ENCODE measurements at regions not wholly inside any gene's neighbourhood (a gene's known extent, or its start where the extent isn't known, plus 50 kb on each side); places are given as distances from the start of the nearest gene placed in this dataset.

- H3K4me1 Mint-ChIP-seq (ENCODE audit: low read depth), result peaks cover 29% of the 10 kb centered on the region
- H3K4me3 Mint-ChIP-seq, result no peak overlapping the region
- H3K27ac Mint-ChIP-seq, result no peak overlapping the region
- no peak for TF ChIP-seq CTCF (IDR thresholded peaks at IDR 0.05)
- no peaks in the 10 kb centered on the region for H3K9me3 Mint-ChIP-seq
- no peak for DNase-seq
- H3K36me3 Mint-ChIP-seq (ENCODE audit: low read depth), result no peaks in the 10 kb centered on the region
- H3K27me3 Mint-ChIP-seq (ENCODE audit: insufficient read depth), result no peaks in the 10 kb centered on the region; the same call in 1 of the 2 replicates
Observed at GRCh38 chr2:176463546-176463945, 194.3 kb downstream of the MTX2 start.

DNA sequence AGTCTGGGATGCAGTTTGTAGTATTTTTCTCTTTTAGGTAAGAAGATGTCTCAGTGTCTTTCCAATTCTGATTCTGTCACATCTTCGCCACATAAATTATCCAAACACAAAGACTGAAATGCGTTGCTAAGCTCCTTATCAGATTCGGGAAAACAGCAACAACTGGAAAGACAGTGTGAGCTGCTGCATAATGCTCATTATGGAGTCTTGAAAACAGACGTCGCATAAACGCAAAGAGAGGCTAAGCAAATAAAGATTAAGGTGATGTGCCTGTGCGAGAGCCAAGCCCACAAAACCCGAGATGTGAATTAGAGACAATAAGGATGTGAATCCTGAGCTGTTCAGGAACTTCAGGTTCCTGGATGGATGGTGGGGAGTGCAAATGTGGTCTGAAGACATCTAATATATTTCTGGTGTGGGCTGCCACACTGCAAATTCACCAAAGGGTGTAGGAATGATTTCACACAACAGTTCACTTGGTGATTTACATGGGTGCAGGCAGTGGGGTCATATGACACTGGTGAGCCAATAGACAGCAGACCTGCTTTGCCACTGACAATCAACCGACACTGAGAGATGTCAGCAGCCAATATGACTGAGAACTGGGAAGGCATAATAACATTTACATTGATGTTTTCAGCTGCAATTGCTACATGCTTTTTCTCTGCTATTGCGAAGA lies 195.8 kb downstream of the MTX2 start:
- Mint-ChIP-seq H3K27ac (no peak overlapping the region), H3K4me1 (ENCODE audit: low read depth) (peaks cover 31% of the 10 kb centered on the region), H3K4me3 (no peak overlapping the region), H3K36me3 (ENCODE audit: low read depth) (no peaks in the 10 kb centered on the region), H3K27me3 (ENCODE audit: insufficient read depth) (no peaks in the 10 kb centered on the region; the same call in 1 of the 2 replicates), H3K9me3 (no peaks in the 10 kb centered on the region)
- DNase-seq, result no peak
- TF ChIP-seq CTCF (IDR thresholded peaks at IDR 0.05), result no peak

DNA sequence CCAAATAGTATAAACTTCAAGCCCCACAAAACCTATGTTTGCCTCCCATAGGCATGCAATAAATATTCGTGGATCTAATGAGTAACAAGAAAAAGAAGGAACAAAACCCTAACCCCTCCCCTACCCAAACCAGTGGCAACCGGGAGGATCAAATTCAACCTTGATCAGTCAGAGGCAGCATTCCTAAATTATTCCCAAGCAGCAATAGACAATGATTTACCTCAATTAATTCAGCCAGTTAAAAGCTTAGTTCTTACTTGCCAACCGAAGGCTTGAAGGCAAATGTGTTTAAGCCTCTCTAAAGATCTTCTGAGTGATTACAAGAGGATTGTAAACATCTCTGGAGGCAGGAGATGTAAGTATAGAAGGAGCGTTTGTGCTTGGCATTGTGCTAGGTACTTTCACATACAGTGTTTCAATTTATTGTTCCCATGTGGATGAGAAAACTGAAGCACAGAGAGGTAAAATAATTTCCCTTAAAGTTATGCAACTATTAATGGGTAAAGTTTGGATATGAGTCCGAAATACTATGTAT lies 197.7 kb downstream of the MTX2 start:
- Mint-ChIP-seq H3K27me3 (ENCODE audit: insufficient read depth) (no peaks in the 10 kb centered on the region; the same call in 1 of the 2 replicates), H3K4me3 (no peak overlapping the region), H3K9me3 (no peaks in the 10 kb centered on the region), H3K36me3 (ENCODE audit: low read depth) (no peaks in the 10 kb centered on the region), H3K27ac (no peak overlapping the region), H3K4me1 (ENCODE audit: low read depth) (peaks cover 13% of the 10 kb centered on the region)
- TF ChIP-seq CTCF (IDR thresholded peaks at IDR 0.05), result no peak
- no peak for DNase-seq

GRCh38 chr2:176467595-176467994 lies 198.4 kb downstream of the MTX2 start:
- peaks cover 11% of the 10 kb centered on the region; the same call in 1 of the 2 replicates for H3K4me1 Mint-ChIP-seq (ENCODE audit: low read depth)
- TF ChIP-seq CTCF (IDR thresholded peaks at IDR 0.05), result no peak
- H3K27ac Mint-ChIP-seq, result no peak overlapping the region
- no peaks in the 10 kb centered on the region for H3K36me3 Mint-ChIP-seq (ENCODE audit: low read depth)
- no peaks in the 10 kb centered on the region for H3K9me3 Mint-ChIP-seq
- no peak for DNase-seq
- H3K4me3 Mint-ChIP-seq, result no peak overlapping the region
- H3K27me3 Mint-ChIP-seq (ENCODE audit: insufficient read depth), result no peaks in the 10 kb centered on the region; the same call in 1 of the 2 replicates

GRCh38 chr2:176468457-176469113 lies 199.3 kb downstream of the MTX2 start:
- DNase-seq, result no peak
- H3K27ac Mint-ChIP-seq, result no peak overlapping the region
- no peaks in the 10 kb centered on the region for H3K36me3 Mint-ChIP-seq (ENCODE audit: low read depth)
- H3K4me1 Mint-ChIP-seq (ENCODE audit: low read depth), result peaks cover 19% of the 10 kb centered on the region; the same call in 1 of the 2 replicates
- no peaks in the 10 kb centered on the region; the same call in 1 of the 2 replicates for H3K27me3 Mint-ChIP-seq (ENCODE audit: insufficient read depth)
- no peak overlapping the region for H3K4me3 Mint-ChIP-seq
- no peak for TF ChIP-seq CTCF (IDR thresholded peaks at IDR 0.05)
- H3K9me3 Mint-ChIP-seq, result no peaks in the 10 kb centered on the region
